K562 (cell line): ENCODE measurements at regions not wholly inside any gene's neighbourhood (a gene's known extent, or its start where the extent isn't known, plus 50 kb on each side); places are given as distances from the start of the nearest gene placed in this dataset.

Experiments
- ATAC-seq: fragments of 200-7000 bp; cut with Tn5 transposase; 3 replicates; pipeline ENCODE4 v1.9.1; 2020; ENCODE audit warnings: moderate library complexity
- BruUV-seq: library from RNA; stranded (reverse); fragments of 400-500 nt; replicated peaks from 2 replicates; lab custom pipeline; 2021; lab: Mats Ljungman, UMichigan
- CTCF ChIA-PET: fragments of 300-600 bp; formaldehyde crosslinking; extraction: SDS; loops from one replicate; lab custom pipeline; 2021; ENCODE audit warnings: low intra/inter-chr PET ratio; lab: Yijun Ruan, JAX
- POLR2A ChIA-PET: fragments of 300-600, 350-650 bp; sonication (Branson Sonifier 250); formaldehyde crosslinking; extraction: SDS; loops from one replicate; lab custom pipeline; 2021; ENCODE audit warnings: antibody characterized with exemption, inconsistent platforms; lab: Yijun Ruan, JAX
- DNase-seq, 4 experiments: peaks; one replicate each; pipeline versions ENCODE4 v3.0.0 to v3.0.0-alpha.2; 2011 to 2018; ENCODE audit warnings: low spot score in 3 of 4, mixed read lengths in 3 of 4; ENCODE audit errors: extremely low read depth in 1 of 4
- FAIRE-seq: peaks from 2 replicates; lab custom pipeline; 2011; peaks lifted over from hg19 to GRCh38; lab: Jason Lieb, UNC
- H2AFZ ChIP-seq: 2 replicates; pipeline ENCODE4 v1.6.0; 2011; ENCODE audit warnings: low read depth, low read length, control low read depth, inconsistent platforms
- H3K27ac ChIP-seq: fragments of 200-600 bp; 3 replicates; pipeline ENCODE4 v1.8.0; 2011; ENCODE audit warnings: low read depth, mild to moderate bottlenecking, control low read depth, inconsistent platforms, low read length, moderate library complexity, mixed read lengths; ENCODE audit errors: extremely low read depth
- H3K27me3 ChIP-seq, 2 experiments: fragments of 300-600 bp in 1 of 2; 2 replicates in 1 of 2; 3 replicates in 1 of 2; pipeline versions ENCODE4 v1.6.0 to v1.8.0; 2011; ENCODE audit warnings: inconsistent platforms in 2 of 2, low read length in 2 of 2, mild to moderate bottlenecking in 1 of 2, mixed read lengths in 1 of 2, moderate library complexity in 1 of 2; ENCODE audit not compliant: control insufficient read depth in 2 of 2, insufficient read depth in 2 of 2
- H3K36me3 ChIP-seq: fragments of 300-600 bp; 3 replicates; pipeline ENCODE4 v1.8.0; 2011; ENCODE audit warnings: mild to moderate bottlenecking, low read length, inconsistent platforms; ENCODE audit not compliant: control insufficient read depth, insufficient read depth
- H3K4me1 ChIP-seq, 2 experiments: fragments of 200-600 bp in 1 of 2; replicated peaks in 1 of 2; 2 replicates in 1 of 2; 3 replicates in 1 of 2; pipeline versions ENCODE4 v1.5.1 to v1.8.0; 2011; ENCODE audit warnings: inconsistent platforms in 2 of 2, low read length in 2 of 2, mild to moderate bottlenecking in 1 of 2, mixed read lengths in 1 of 2, moderate library complexity in 1 of 2; ENCODE audit not compliant: control insufficient read depth in 2 of 2, insufficient read depth in 2 of 2
- H3K4me2 ChIP-seq: 2 replicates; pipeline ENCODE4 v1.6.1; 2011; ENCODE audit warnings: low read length, control low read depth, inconsistent platforms, mixed read lengths; ENCODE audit not compliant: insufficient read depth
- H3K4me3 ChIP-seq: fragments of 200-600 bp; sonication (generic), shearing (Covaris generic); 2 replicates; pipeline ENCODE4 v1.5.1; 2016; ENCODE audit warnings: control low read depth, inconsistent platforms
- H3K79me2 ChIP-seq: fragments of 200-600 bp; 3 replicates; pipeline ENCODE4 v1.8.0; 2011; ENCODE audit warnings: low read length, inconsistent platforms; ENCODE audit not compliant: control insufficient read depth, insufficient read depth
- H3K9ac ChIP-seq, 2 experiments: 2 replicates each; pipeline versions ENCODE4 v1.6.0 to v1.6.1; 2011; ENCODE audit warnings: low read depth in 2 of 2, low read length in 2 of 2, control low read depth in 1 of 2, inconsistent platforms in 1 of 2, mild to moderate bottlenecking in 1 of 2, mixed read lengths in 1 of 2; ENCODE audit not compliant: insufficient read depth in 1 of 2
- H3K9me1 ChIP-seq: one replicate; pipeline ENCODE4 v1.6.0; 2011; ENCODE audit warnings: inconsistent platforms, mild to moderate bottlenecking, low read length, moderate library complexity; ENCODE audit not compliant: control insufficient read depth, insufficient read depth
- H3K9me3 ChIP-seq: replicated peaks from 2 replicates; pipeline ENCODE4 v1.5.1; 2011; ENCODE audit warnings: low read depth, low read length, inconsistent platforms; ENCODE audit not compliant: control insufficient read depth, insufficient read depth
- H4K20me1 ChIP-seq: replicated peaks from 2 replicates; pipeline ENCODE4 v1.6.1; 2011; ENCODE audit warnings: low read length, inconsistent platforms, mixed read lengths; ENCODE audit not compliant: control insufficient read depth, insufficient read depth
- CSDE1 ChIP-seq, 2 experiments: fragments of 450-650 bp; IDR thresholded peaks; 2 replicates each; pipeline ENCODE4 v1.6.1; 2016; ENCODE audit warnings: mild to moderate bottlenecking in 1 of 2
- DACH1 ChIP-seq: fragments of 450-650 bp; IDR thresholded peaks from 2 replicates; pipeline ENCODE4 v1.6.1; 2018; ENCODE audit not compliant: partially characterized antibody
- ELF1 ChIP-seq: fragments of 200-800 bp; sonication (Bioruptor generic); IDR thresholded peaks from 2 replicates; pipeline ENCODE4 v1.6.1; 2016; ENCODE audit warnings: missing genetic modification characterization, missing compliant biosample characterization
- HDAC1 ChIP-seq, 2 experiments: fragments of 450-650 bp; IDR thresholded peaks; 2 replicates each; pipeline ENCODE4 v1.6.1; 2016 to 2017; ENCODE audit warnings: inconsistent platforms in 1 of 2, mild to moderate bottlenecking in 1 of 2, moderate library complexity in 1 of 2
- MAZ ChIP-seq, 2 experiments: fragments of 450-650 bp in 1 of 2; sonication (generic) in 1 of 2; formaldehyde crosslinking; IDR thresholded peaks in 1 of 2; conservative IDR thresholded peaks in 1 of 2; 2 replicates each; pipeline versions ENCODE4 v1.4.0 to v1.5.0; 2020; ENCODE audit warnings: mild to moderate bottlenecking in 1 of 2, missing genetic modification reagents in 1 of 2
- PKNOX1 ChIP-seq: fragments of 450-650 bp; IDR thresholded peaks from 2 replicates; pipeline ENCODE4 v1.6.1; 2016
- SMARCB1 ChIP-seq: IDR thresholded peaks from 2 replicates; pipeline ENCODE4 v1.6.1; 2011; ENCODE audit warnings: improper control_type of control experiment, low read depth; ENCODE audit not compliant: insufficient read length
- SRSF9 ChIP-seq: fragments of 200-400 bp; formaldehyde crosslinking; IDR thresholded peaks from 2 replicates; pipeline ENCODE4 v1.6.1; 2017; ENCODE audit warnings: low read depth, low read length, borderline replicate concordance
- STAT5B ChIP-seq: fragments of 250-450 bp; sonication (Bioruptor Pico); IDR thresholded peaks from 2 replicates; pipeline ENCODE4 v1.8.0; 2021; ENCODE audit warnings: mild to moderate bottlenecking, inconsistent platforms
- YBX1 ChIP-seq: fragments of 450-650 bp; IDR thresholded peaks from 2 replicates; pipeline ENCODE4 v1.7.1; 2016; ENCODE audit warnings: mild to moderate bottlenecking
- ZMIZ1 ChIP-seq, 2 experiments: fragments of 150-350 bp in 1 of 2; IDR thresholded peaks; 2 replicates each; pipeline ENCODE4 v1.6.1; 2012 to 2016; ENCODE audit warnings: low read depth in 2 of 2, low read length in 2 of 2, mild to moderate bottlenecking in 1 of 2, moderate library complexity in 1 of 2
- ZNF212 ChIP-seq: fragments of 450-650 bp; formaldehyde crosslinking; IDR thresholded peaks from 2 replicates; pipeline ENCODE4 v1.4.0; 2020; ENCODE audit warnings: mild to moderate bottlenecking
- ZNF655 ChIP-seq: fragments of 250-450 bp; sonication (Bioruptor Pico); IDR thresholded peaks from 2 replicates; pipeline ENCODE4 v1.5.0; 2021
- WGBS: fragments of 100-300 bp; shearing (Covaris generic); methylation state at CpG from one replicate; pipeline ENCODE4 v1.1.6; 2016; ENCODE audit warnings: low coverage, mixed read lengths; ENCODE audit not compliant: insufficient coverage; ENCODE audit errors: missing lambda C conversion rate; 5-methylcytosine and 5-hydroxymethylcytosine counted together
- in situ Hi-C: fragments of 300-500 bp; cut with MboI; formaldehyde crosslinking; loops from 4 replicates; pipeline ENCODE4 v1.15.0; 2018; ENCODE audit warnings: inconsistent platforms, mixed read lengths
- intact Hi-C: fragments of 100-400 bp; cut with micrococcal nuclease; formaldehyde crosslinking; loops from 2 replicates; pipeline ENCODE4 v1.14.2; 2022

GRCh38 chr1:228957535-228957934 is 222.3 kb downstream of the RHOU start:
- peaks cover 18 to 20% of the 10 kb centered on the region in 2 experiments; a peak in 4 of 5 replicates for H3K27me3 ChIP-seq
- H3K36me3 ChIP-seq, result no peaks in the 10 kb centered on the region
- H3K79me2 ChIP-seq, result no peaks in the 10 kb centered on the region
- TF ChIP-seq PKNOX1, result no peak
- no peak for TF ChIP-seq ZNF212 (CRISPR knock-in tag)
- TF ChIP-seq ZMIZ1 (IDR thresholded peaks at IDR 0.05; ENCODE audit: low read depth in 2 of 2, low read length in 2 of 2), result no peak
- no peak for TF ChIP-seq ELF1 (tag)
- TF ChIP-seq YBX1, result no peak
- no peak for TF ChIP-seq HDAC1 (IDR thresholded peaks at IDR 0.05)
- TF ChIP-seq SRSF9, result no peak
- TF ChIP-seq CSDE1 (IDR thresholded peaks at IDR 0.05), result no peak
- TF ChIP-seq MAZ (CRISPR knock-in tag; conservative IDR thresholded peaks at IDR 0.05 in 1 of 2, IDR thresholded peaks at IDR 0.05 in 1 of 2), result no peak
- no peak for TF ChIP-seq SMARCB1
- TF ChIP-seq DACH1, result no peak
- no peak for TF ChIP-seq STAT5B (CRISPR knock-in tag)
- no peak for TF ChIP-seq ZNF655 (CRISPR knock-in tag)
- TF ChIP-seq, all 486 proteins: peak for 0
- H2AFZ ChIP-seq, result no peak overlapping the region
- no peak for ATAC-seq
- WGBS, result 2% methylated on average over 6 of the region's 6 CpGs
- ChIA-PET POLR2A (no interaction called here), CTCF (no interaction called here)
- no peak overlapping the region for H3K9ac ChIP-seq
- no peak for FAIRE-seq
- no peaks in the 10 kb centered on the region; the same call in 1 of the 2 replicates for H4K20me1 ChIP-seq
- no peak for DNase-seq
- intact Hi-C loops, result no loop called here
- H3K4me1 ChIP-seq, result no peaks in the 10 kb centered on the region
- H3K4me2 ChIP-seq, result no peak overlapping the region
- H3K4me3 ChIP-seq, result no peak overlapping the region
- no peaks in the 10 kb centered on the region for H3K9me1 ChIP-seq
- no peaks in the 10 kb centered on the region for H3K9me3 ChIP-seq
- H3K27ac ChIP-seq, result no peak overlapping the region
- in situ Hi-C loops, result no loop called here
- BruUV-seq, result no TSS peak
